ENCODE measurements at regions not wholly inside any gene's neighbourhood (a gene's known extent, or its start where the extent isn't known, plus 50 kb on each side); places are given as distances from the start of the nearest gene placed in this dataset.

DNA sequence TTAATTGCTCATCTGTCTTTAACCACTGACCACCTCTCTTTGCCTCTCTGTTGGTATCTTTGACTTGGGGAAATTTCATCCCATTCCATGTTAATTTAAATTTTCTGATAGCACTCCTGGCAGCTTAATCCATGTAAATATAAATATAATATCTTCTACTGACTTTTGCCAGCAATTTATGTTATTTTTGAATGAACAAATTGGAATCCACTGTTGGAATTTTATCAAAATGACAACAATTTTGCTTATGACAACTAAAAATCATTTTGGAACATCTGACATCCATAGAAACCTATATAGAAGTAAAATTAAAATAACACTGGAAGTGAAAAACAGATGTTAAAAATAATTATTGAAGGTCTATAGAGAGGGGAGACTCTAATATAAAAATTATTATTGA is 176.5 kb upstream of the AKR1E2 start:
- no peak for TF ChIP-seq EGR1 (IDR thresholded peaks at IDR 0.05)
- TF ChIP-seq TAF1 (IDR thresholded peaks at IDR 0.05; ENCODE audit: low read depth), result no peak
- TF ChIP-seq TEAD4 (IDR thresholded peaks at IDR 0.05), result no peak
- no peak for TF ChIP-seq ZBTB7A (IDR thresholded peaks at IDR 0.05; ENCODE audit: low read depth)
- TF ChIP-seq RAD21 (IDR thresholded peaks at IDR 0.05; ENCODE audit: low read depth), result no peak
- TF ChIP-seq EP300 (IDR thresholded peaks at IDR 0.05; ENCODE audit: borderline replicate concordance), result no peak
- TF ChIP-seq YY1 (IDR thresholded peaks at IDR 0.05; ENCODE audit: low read depth), result no peak
- no peak for TF ChIP-seq FOXM1 (IDR thresholded peaks at IDR 0.05; ENCODE audit: borderline replicate concordance, low read depth)
- TF ChIP-seq, protein P1, sequence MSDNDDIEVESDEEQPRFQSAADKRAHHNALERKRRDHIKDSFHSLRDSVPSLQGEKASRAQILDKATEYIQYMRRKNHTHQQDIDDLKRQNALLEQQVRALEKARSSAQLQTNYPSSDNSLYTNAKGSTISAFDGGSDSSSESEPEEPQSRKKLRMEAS (IDR thresholded peaks at IDR 0.05), result no peak
- TF ChIP-seq, protein P2, sequence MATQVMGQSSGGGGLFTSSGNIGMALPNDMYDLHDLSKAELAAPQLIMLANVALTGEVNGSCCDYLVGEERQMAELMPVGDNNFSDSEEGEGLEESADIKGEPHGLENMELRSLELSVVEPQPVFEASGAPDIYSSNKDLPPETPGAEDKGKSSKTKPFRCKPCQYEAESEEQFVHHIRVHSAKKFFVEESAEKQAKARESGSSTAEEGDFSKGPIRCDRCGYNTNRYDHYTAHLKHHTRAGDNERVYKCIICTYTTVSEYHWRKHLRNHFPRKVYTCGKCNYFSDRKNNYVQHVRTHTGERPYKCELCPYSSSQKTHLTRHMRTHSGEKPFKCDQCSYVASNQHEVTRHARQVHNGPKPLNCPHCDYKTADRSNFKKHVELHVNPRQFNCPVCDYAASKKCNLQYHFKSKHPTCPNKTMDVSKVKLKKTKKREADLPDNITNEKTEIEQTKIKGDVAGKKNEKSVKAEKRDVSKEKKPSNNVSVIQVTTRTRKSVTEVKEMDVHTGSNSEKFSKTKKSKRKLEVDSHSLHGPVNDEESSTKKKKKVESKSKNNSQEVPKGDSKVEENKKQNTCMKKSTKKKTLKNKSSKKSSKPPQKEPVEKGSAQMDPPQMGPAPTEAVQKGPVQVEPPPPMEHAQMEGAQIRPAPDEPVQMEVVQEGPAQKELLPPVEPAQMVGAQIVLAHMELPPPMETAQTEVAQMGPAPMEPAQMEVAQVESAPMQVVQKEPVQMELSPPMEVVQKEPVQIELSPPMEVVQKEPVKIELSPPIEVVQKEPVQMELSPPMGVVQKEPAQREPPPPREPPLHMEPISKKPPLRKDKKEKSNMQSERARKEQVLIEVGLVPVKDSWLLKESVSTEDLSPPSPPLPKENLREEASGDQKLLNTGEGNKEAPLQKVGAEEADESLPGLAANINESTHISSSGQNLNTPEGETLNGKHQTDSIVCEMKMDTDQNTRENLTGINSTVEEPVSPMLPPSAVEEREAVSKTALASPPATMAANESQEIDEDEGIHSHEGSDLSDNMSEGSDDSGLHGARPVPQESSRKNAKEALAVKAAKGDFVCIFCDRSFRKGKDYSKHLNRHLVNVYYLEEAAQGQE (IDR thresholded peaks at IDR 0.05; ENCODE audit: low read depth), result no peak
- no peak for TF ChIP-seq TCF12 (IDR thresholded peaks at IDR 0.05; ENCODE audit: low read depth)
- no peak for TF ChIP-seq CREB1 (IDR thresholded peaks at IDR 0.05; ENCODE audit: low read depth)
- TF ChIP-seq, protein P3, sequence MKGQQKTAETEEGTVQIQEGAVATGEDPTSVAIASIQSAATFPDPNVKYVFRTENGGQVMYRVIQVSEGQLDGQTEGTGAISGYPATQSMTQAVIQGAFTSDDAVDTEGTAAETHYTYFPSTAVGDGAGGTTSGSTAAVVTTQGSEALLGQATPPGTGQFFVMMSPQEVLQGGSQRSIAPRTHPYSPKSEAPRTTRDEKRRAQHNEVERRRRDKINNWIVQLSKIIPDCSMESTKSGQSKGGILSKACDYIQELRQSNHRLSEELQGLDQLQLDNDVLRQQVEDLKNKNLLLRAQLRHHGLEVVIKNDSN (IDR thresholded peaks at IDR 0.05), result no peak
- no peak for TF ChIP-seq CEBPB (IDR thresholded peaks at IDR 0.05)
- TF ChIP-seq NFIC (IDR thresholded peaks at IDR 0.05), result no peak

DNA sequence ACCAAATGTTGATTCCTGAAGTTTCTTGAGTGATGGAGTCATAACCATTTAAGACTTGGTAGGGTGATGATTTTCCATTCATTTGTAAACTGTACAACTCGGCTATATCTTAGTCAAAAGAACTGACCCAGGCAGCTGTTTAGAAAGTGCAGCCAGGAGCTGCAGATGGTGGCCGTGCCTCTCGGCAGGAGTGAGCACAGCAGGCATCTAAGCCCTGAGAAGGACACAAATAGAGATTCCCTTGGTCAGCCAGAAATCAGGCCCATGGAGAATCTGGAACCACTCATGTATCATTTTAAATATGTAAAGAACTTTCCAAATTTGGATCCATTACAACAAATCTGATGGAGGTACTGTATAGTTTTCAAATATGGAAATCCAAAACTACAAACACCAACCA is 177.0 kb upstream of the AKR1E2 start:
- TF ChIP-seq TEAD4 (IDR thresholded peaks at IDR 0.05) (no peak), NFIC (IDR thresholded peaks at IDR 0.05) (no peak), YY1 (IDR thresholded peaks at IDR 0.05; ENCODE audit: low read depth) (no peak), FOXM1 (IDR thresholded peaks at IDR 0.05; ENCODE audit: borderline replicate concordance, low read depth) (no peak), TAF1 (IDR thresholded peaks at IDR 0.05; ENCODE audit: low read depth) (no peak), TCF12 (IDR thresholded peaks at IDR 0.05; ENCODE audit: low read depth) (no peak), RAD21 (IDR thresholded peaks at IDR 0.05; ENCODE audit: low read depth) (no peak), EP300 (IDR thresholded peaks at IDR 0.05; ENCODE audit: borderline replicate concordance) (no peak)
- TF ChIP-seq, protein P1 (IDR thresholded peaks at IDR 0.05), result no peak
- TF ChIP-seq, protein P2 (IDR thresholded peaks at IDR 0.05; ENCODE audit: low read depth), result no peak

DNA sequence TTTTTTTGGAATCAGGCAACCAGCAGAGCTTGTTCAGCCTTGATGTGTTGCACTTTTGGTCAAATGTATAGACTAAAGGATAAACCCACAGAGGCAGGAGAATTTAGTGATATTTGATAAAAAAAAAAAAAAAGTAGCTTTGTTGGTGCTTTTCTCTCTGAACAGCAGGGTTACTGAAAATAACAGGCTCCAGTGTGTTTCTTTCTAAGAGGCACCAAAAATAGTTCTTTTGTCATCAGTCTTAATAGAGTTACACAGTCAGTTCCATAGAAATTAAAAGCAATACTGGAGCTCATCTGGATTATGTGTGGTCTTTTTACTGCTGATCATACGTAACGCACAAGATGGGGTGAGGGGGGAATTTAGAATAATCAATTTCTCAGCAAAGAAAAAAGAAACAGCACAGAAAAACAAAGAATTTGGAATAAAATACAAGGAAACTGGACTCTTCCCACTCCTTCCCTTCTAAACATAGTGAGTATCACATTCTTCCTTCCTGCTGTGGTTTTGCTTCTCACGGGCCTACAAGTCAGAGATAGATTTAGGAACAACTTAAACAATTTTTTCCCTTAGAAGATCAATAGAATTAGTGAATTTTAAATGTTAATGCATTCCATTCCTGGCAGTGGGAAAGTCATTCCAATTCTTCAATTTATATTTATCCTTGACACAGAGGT is 178.8 kb upstream of the AKR1E2 start:
- TF ChIP-seq, protein P2 (IDR thresholded peaks at IDR 0.05; ENCODE audit: low read depth), result no peak
- TF ChIP-seq, protein P3 (IDR thresholded peaks at IDR 0.05), result no peak
- TF ChIP-seq TAF1 (IDR thresholded peaks at IDR 0.05; ENCODE audit: low read depth) (no peak), EGR1 (IDR thresholded peaks at IDR 0.05) (no peak), RAD21 (IDR thresholded peaks at IDR 0.05; ENCODE audit: low read depth) (no peak), TCF12 (IDR thresholded peaks at IDR 0.05; ENCODE audit: low read depth) (no peak), EP300 (IDR thresholded peaks at IDR 0.05; ENCODE audit: borderline replicate concordance) (no peak), CEBPB (IDR thresholded peaks at IDR 0.05) (no peak), NFIC (IDR thresholded peaks at IDR 0.05) (no peak), ZBTB7A (IDR thresholded peaks at IDR 0.05; ENCODE audit: low read depth) (no peak), CREB1 (IDR thresholded peaks at IDR 0.05; ENCODE audit: low read depth) (no peak), FOXM1 (IDR thresholded peaks at IDR 0.05; ENCODE audit: borderline replicate concordance, low read depth) (no peak), TEAD4 (IDR thresholded peaks at IDR 0.05) (no peak), YY1 (IDR thresholded peaks at IDR 0.05; ENCODE audit: low read depth) (no peak)
- TF ChIP-seq, protein P1 (IDR thresholded peaks at IDR 0.05), result no peak

DNA sequence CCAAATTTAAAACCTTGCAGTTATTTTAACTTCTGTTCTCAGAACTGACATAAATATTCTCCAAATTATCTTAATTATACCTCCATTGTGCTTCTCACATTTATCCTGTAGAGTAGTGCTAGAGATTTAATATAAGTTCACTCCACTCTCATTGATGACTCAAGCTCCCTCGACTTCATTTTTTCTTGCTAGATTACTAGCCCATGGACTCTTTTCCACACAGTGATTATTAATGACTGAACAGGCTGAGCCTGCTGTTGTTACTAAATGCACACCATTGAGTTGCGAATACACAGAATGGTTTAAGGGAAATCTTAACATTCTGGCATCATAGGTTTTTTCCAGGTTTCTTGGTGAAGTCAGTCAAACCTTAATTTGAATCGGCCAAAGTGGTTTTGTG is 179.5 kb upstream of the AKR1E2 start:
- no peak for TF ChIP-seq CREB1 (IDR thresholded peaks at IDR 0.05; ENCODE audit: low read depth)
- no peak for TF ChIP-seq FOXM1 (IDR thresholded peaks at IDR 0.05; ENCODE audit: borderline replicate concordance, low read depth)
- no peak for TF ChIP-seq TEAD4 (IDR thresholded peaks at IDR 0.05)
- TF ChIP-seq CEBPB (IDR thresholded peaks at IDR 0.05), result no peak
- TF ChIP-seq, protein P1 (IDR thresholded peaks at IDR 0.05), result no peak
- TF ChIP-seq, protein P3 (IDR thresholded peaks at IDR 0.05), result no peak

Data from Ishikawa (cell line).